ENCODE measurements at regions not wholly inside any gene's neighbourhood (a gene's known extent, or its start where the extent isn't known, plus 50 kb on each side); places are given as distances from the start of the nearest gene placed in this dataset.

DNA sequence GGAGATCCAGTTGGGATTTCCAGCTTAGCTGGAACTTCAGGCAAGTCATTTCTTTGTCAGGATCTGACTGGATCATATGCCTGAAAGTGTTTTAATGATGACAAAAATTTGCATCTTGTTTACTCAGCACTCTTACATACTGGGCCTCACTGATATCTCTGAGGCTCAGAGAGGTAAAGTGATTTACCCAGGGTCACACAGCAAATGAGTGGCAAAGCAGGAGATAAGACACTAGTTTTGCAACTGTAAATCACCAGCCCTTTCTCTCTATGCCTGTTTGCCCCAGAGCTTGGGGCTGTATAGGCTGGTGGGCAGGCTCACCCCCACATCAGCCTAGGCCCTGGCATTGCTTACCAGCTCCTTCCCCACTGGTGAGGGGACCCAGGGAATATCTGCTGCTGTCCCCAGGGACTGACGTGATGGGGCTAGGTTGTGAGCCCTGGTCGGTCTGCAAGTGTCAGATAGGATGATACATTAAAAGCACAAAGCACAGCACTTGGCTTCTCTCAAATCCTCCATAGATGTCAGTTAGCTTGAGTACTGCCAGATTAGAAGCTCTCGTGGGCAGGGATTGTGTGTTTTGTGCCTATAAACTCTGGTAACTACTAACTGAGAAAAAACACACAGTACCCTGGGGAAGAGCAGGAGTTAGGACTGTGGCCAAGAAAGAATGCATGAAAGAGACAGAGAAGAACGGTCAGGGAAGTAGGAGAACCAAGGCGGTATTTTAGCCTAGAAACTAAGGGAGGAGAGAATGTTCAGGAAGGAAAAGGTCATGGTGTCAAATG, 165.4 kb downstream of the COPRS start:
- TF ChIP-seq EZH2phosphoT487 (IDR thresholded peaks at IDR 0.05; ENCODE audit: low read depth, severe bottlenecking, unreplicated experiment) (no peak), EZH2 (IDR thresholded peaks at IDR 0.05; ENCODE audit: borderline replicate concordance) (no peak)
- TF ChIP-seq, protein P1, sequence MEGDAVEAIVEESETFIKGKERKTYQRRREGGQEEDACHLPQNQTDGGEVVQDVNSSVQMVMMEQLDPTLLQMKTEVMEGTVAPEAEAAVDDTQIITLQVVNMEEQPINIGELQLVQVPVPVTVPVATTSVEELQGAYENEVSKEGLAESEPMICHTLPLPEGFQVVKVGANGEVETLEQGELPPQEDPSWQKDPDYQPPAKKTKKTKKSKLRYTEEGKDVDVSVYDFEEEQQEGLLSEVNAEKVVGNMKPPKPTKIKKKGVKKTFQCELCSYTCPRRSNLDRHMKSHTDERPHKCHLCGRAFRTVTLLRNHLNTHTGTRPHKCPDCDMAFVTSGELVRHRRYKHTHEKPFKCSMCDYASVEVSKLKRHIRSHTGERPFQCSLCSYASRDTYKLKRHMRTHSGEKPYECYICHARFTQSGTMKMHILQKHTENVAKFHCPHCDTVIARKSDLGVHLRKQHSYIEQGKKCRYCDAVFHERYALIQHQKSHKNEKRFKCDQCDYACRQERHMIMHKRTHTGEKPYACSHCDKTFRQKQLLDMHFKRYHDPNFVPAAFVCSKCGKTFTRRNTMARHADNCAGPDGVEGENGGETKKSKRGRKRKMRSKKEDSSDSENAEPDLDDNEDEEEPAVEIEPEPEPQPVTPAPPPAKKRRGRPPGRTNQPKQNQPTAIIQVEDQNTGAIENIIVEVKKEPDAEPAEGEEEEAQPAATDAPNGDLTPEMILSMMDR (IDR thresholded peaks at IDR 0.05; ENCODE audit: poor library complexity): no peak
- Histone ChIP-seq H3K4me1 (ENCODE audit: insufficient read depth) (peaks cover 30% of the 10 kb centered on the region), H2AFZ (no peak overlapping the region), H4K20me1 (ENCODE audit: insufficient read depth, poor library complexity, severe bottlenecking) (no peaks in the 10 kb centered on the region), H3K36me3 (replicated peaks; ENCODE audit: insufficient read depth, low read depth) (no peaks in the 10 kb centered on the region), H3K9me3 (ENCODE audit: low read depth) (no peaks in the 10 kb centered on the region), H3K79me2 (no peaks in the 10 kb centered on the region), H3K27ac (no peak overlapping the region), H3K27me3 (no peaks in the 10 kb centered on the region), H3K9me2 (replicated peaks; ENCODE audit: insufficient read depth) (no peaks in the 10 kb centered on the region), H3K4me2 (no peak overlapping the region), H3K4me3 (no peak overlapping the region)
- no peak for DNase-seq (ENCODE audit: low spot score)
- 66% methylated on average over 5 of the region's 5 CpGs for WGBS (ENCODE audit: low lambda C conversion rate, missing lambda C conversion rate)

DNA sequence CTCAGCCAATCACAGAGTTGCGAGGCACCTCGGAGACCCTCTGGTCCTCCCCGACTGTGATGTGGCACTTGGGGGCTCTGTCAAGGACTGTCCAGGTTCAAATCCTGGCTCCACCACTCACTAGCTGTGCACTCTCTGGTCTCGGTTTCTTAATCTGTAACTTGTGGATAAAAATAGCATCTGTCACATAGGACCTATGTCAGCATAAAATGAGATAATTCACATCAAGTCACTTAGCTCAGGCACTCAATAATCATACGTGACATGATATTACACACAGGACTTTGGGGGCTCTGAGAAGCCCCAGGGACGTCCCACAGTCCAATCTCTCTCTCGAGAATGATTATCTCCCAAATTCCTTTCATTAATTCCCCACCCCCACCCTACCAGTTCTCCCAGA, 166.4 kb downstream of the COPRS start:
- Histone ChIP-seq H3K27ac (no peak overlapping the region), H2AFZ (no peak overlapping the region), H3K79me2 (no peaks in the 10 kb centered on the region), H3K4me2 (no peak overlapping the region), H3K4me1 (ENCODE audit: insufficient read depth) (peaks cover 30% of the 10 kb centered on the region), H3K9me2 (replicated peaks; ENCODE audit: insufficient read depth) (no peaks in the 10 kb centered on the region), H3K36me3 (replicated peaks; ENCODE audit: insufficient read depth, low read depth) (no peaks in the 10 kb centered on the region), H3K27me3 (no peaks in the 10 kb centered on the region), H3K9me3 (ENCODE audit: low read depth) (no peaks in the 10 kb centered on the region), H4K20me1 (ENCODE audit: insufficient read depth, poor library complexity, severe bottlenecking) (no peaks in the 10 kb centered on the region), H3K4me3 (no peak overlapping the region)
- TF ChIP-seq EZH2phosphoT487 (IDR thresholded peaks at IDR 0.05; ENCODE audit: low read depth, severe bottlenecking, unreplicated experiment): no peak
- TF ChIP-seq EZH2 (IDR thresholded peaks at IDR 0.05; ENCODE audit: borderline replicate concordance): no peak
- TF ChIP-seq, protein P1 (IDR thresholded peaks at IDR 0.05; ENCODE audit: poor library complexity): no peak
- WGBS (ENCODE audit: low lambda C conversion rate, missing lambda C conversion rate): 83% methylated on average over 7 of the region's 7 CpGs
- DNase-seq (ENCODE audit: low spot score): no peak

DNA sequence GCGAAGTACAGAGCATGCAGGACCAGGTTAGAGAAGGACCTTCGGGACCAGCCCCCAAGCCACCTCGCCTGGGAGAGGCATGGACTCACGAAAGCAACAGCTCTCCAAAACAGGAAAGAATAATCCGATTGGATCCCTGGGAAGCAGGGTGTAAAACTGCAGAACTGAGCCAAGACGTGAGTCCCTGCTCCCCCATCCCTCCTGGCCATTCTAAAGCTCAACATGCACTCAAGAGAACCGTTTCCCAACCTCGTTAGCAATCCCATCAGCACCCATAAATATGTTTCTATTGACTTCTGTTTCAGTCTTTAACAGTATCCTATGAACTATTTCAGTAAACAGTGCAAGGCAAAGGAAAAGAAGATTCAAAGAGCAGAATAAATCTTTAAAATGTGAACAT, 167.0 kb downstream of the COPRS start:
- H3K36me3 ChIP-seq (replicated peaks; ENCODE audit: insufficient read depth, low read depth): no peaks in the 10 kb centered on the region
- no peak for DNase-seq (ENCODE audit: low spot score)
- WGBS (ENCODE audit: low lambda C conversion rate, missing lambda C conversion rate): 59% methylated on average over 8 of the region's 8 CpGs
- H3K79me2 ChIP-seq: no peaks in the 10 kb centered on the region
- peaks cover 24% of the 10 kb centered on the region for H3K4me1 ChIP-seq (ENCODE audit: insufficient read depth)
- no peak overlapping the region for H3K4me3 ChIP-seq
- no peak overlapping the region for H2AFZ ChIP-seq
- H4K20me1 ChIP-seq (ENCODE audit: insufficient read depth, poor library complexity, severe bottlenecking): no peaks in the 10 kb centered on the region
- H3K4me2 ChIP-seq: no peak overlapping the region
- TF ChIP-seq EZH2phosphoT487 (IDR thresholded peaks at IDR 0.05; ENCODE audit: low read depth, severe bottlenecking, unreplicated experiment) (no peak), EZH2 (IDR thresholded peaks at IDR 0.05; ENCODE audit: borderline replicate concordance) (no peak)
- TF ChIP-seq, protein P1 (IDR thresholded peaks at IDR 0.05; ENCODE audit: poor library complexity): no peak
- no peak overlapping the region for H3K27ac ChIP-seq
- H3K9me3 ChIP-seq (ENCODE audit: low read depth): no peaks in the 10 kb centered on the region
- no peaks in the 10 kb centered on the region for H3K27me3 ChIP-seq
- H3K9me2 ChIP-seq (replicated peaks; ENCODE audit: insufficient read depth): no peaks in the 10 kb centered on the region

Data from hepatocyte (in vitro differentiated cells).